ENCODE measurements at regions not wholly inside any gene's neighbourhood (a gene's known extent, or its start where the extent isn't known, plus 50 kb on each side); places are given as distances from the start of the nearest gene placed in this dataset.

DNA sequence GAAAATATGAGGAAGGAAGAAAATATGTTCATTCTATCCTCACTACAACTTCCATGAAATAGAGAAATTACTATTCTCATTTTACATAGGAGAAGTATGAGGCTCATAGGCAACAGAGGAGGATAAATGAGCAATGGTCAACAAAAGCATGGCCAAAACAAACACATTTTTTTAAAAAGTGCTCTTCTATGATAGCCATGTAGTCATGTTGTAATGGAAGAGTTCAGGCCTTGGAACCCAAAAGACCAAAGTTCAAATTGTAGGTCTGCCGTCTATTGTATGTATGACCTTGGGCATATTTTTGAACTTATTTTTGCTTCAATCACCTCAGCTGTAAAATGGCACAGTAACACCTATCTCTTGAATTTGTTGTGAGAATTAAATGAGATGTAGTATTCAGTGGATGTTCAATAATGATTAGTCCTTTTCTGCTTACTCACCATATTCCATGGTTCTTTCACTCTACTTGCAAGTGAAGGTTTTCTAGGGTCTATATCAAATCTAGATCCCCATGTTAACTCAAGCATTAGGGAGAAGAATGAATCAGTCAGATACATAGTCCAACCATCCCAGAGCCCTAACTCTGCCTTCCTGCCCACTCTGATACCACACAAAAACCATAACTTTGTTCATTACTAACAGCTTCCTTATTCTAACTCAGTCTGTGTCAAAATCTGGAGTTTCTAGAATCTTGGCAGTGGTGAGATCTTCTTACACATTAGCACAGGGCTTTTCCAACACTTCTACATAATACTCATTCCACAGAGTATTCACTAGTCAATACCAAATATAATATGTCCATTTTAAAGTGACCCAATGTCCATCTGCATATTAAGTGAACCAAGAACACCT, 353.2 kb downstream of the PLPP3 start:
- TF ChIP-seq, protein P1, sequence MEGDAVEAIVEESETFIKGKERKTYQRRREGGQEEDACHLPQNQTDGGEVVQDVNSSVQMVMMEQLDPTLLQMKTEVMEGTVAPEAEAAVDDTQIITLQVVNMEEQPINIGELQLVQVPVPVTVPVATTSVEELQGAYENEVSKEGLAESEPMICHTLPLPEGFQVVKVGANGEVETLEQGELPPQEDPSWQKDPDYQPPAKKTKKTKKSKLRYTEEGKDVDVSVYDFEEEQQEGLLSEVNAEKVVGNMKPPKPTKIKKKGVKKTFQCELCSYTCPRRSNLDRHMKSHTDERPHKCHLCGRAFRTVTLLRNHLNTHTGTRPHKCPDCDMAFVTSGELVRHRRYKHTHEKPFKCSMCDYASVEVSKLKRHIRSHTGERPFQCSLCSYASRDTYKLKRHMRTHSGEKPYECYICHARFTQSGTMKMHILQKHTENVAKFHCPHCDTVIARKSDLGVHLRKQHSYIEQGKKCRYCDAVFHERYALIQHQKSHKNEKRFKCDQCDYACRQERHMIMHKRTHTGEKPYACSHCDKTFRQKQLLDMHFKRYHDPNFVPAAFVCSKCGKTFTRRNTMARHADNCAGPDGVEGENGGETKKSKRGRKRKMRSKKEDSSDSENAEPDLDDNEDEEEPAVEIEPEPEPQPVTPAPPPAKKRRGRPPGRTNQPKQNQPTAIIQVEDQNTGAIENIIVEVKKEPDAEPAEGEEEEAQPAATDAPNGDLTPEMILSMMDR (IDR thresholded peaks at IDR 0.05) = no peak
- TF ChIP-seq POLR2A (IDR thresholded peaks at IDR 0.05) = no peak

Measured in prostate gland (tissue), 2 donors.